ENCODE measurements at regions not wholly inside any gene's neighbourhood (a gene's known extent, or its start where the extent isn't known, plus 50 kb on each side); places are given as distances from the start of the nearest gene placed in this dataset.

DNA sequence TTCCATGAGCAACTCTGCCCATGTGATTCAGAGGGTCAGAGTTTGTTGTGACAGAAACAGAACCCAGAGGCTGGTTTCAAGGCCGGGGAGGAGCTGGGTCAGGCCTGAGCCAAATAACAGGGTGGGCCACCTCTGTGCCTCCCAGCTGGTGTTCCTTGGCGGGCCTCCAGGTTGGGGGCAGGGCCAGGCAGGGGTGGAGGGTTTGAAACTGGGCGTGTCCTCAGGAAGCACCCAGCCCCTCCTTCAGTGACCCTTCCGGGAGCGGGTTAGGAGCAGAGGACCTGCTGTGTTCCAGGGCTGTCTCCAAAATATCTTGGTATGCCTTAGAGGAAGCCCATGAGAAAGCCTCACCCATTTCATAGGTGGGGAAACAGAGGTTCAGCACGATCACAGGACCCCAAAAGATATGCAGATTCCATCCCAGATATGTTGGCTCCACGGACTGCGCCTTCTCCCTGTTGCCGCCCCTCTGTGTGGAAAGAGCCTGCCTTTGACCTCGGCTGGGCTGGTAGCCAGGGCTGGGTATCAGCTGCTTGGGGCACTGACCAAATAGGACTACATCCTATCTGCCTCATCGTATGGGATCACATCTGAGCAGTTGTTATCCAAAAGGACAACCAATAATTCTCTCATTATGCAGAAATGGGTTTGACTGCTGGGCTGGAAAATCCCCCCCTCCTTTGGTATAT is 74.8 kb upstream of the GLI2 start:
- TF ChIP-seq, protein P1, sequence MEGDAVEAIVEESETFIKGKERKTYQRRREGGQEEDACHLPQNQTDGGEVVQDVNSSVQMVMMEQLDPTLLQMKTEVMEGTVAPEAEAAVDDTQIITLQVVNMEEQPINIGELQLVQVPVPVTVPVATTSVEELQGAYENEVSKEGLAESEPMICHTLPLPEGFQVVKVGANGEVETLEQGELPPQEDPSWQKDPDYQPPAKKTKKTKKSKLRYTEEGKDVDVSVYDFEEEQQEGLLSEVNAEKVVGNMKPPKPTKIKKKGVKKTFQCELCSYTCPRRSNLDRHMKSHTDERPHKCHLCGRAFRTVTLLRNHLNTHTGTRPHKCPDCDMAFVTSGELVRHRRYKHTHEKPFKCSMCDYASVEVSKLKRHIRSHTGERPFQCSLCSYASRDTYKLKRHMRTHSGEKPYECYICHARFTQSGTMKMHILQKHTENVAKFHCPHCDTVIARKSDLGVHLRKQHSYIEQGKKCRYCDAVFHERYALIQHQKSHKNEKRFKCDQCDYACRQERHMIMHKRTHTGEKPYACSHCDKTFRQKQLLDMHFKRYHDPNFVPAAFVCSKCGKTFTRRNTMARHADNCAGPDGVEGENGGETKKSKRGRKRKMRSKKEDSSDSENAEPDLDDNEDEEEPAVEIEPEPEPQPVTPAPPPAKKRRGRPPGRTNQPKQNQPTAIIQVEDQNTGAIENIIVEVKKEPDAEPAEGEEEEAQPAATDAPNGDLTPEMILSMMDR (IDR thresholded peaks at IDR 0.05): no peak
- TF ChIP-seq POLR2A (IDR thresholded peaks at IDR 0.05): no peak
